HCT116 (cell line): ENCODE measurements at regions not wholly inside any gene's neighbourhood (a gene's known extent, or its start where the extent isn't known, plus 50 kb on each side); places are given as distances from the start of the nearest gene placed in this dataset.

Experiments
- ATAC-seq: fragments of 200-7000 bp; cut with Tn5 transposase; 2 replicates; pipeline ENCODE4 v1.9.1; 2020; ENCODE audit warnings: mild to moderate bottlenecking, moderate library complexity
- BruUV-seq: library from RNA; stranded (reverse); fragments of 400-500 nt; replicated peaks from 2 replicates; lab custom pipeline; 2021; lab: Mats Ljungman, UMichigan
- CTCF ChIA-PET: fragments of 300-600 bp; sonication (Branson Sonifier 250); formaldehyde crosslinking; loops from one replicate; lab custom pipeline; 2021; ENCODE audit warnings: antibody characterized with exemption; lab: Charles Lee
- POLR2A ChIA-PET: fragments of 300-600, 350-600 bp; sonication (Branson Sonifier 250); formaldehyde crosslinking; loops from one replicate; lab custom pipeline; 2021; ENCODE audit warnings: antibody characterized with exemption; lab: Charles Lee
- RAD21 ChIA-PET, 2 experiments: fragments of 300-600 bp; sonication (Branson Sonifier 250); formaldehyde crosslinking; loops; one replicate each; lab custom pipeline; 2023; ENCODE audit warnings: low total read pairs in 2 of 2; ENCODE audit not compliant: uncharacterized antibody in 2 of 2, unreplicated experiment in 2 of 2, low non-redundant PET in 1 of 2; lab: Charles Lee
- DNase-seq: peaks from one replicate; pipeline ENCODE4 v3.0.0-alpha.2; 2010; ENCODE audit warnings: low read depth, low spot score
- H2AFZ ChIP-seq: fragments of 200-600 bp; shearing (Covaris generic), sonication (generic); 2 replicates; pipeline ENCODE4 v1.6.1; 2017; ENCODE audit warnings: low read depth, mixed run types, mixed read lengths, antibody characterized with exemption, low read length; ENCODE audit not compliant: poor library complexity, severe bottlenecking
- H3K27ac ChIP-seq: 2 replicates; pipeline ENCODE4 v1.5.1; 2012; ENCODE audit warnings: low read depth, low read length
- H3K27me3 ChIP-seq: fragments of 200-600 bp; sonication (generic); 2 replicates; pipeline ENCODE4 v1.6.1; 2016; ENCODE audit warnings: mixed run types, low read length, mixed read lengths; ENCODE audit not compliant: insufficient read depth
- H3K36me3 ChIP-seq, 2 experiments: fragments of 200-500 bp in 1 of 2; fragments of 200-600 bp in 1 of 2; sonication (Bioruptor generic) in 1 of 2; sonication (generic) in 1 of 2; 2 replicates each; pipeline versions ENCODE4 v1.5.1 to v1.6.1; 2014 to 2016; ENCODE audit warnings: low read length in 2 of 2, inconsistent platforms in 1 of 2, mixed read lengths in 1 of 2, mixed run types in 1 of 2; ENCODE audit not compliant: insufficient read depth in 2 of 2, control insufficient read depth in 1 of 2
- H3K4me1 ChIP-seq, 2 experiments: fragments of 200-600 bp in 1 of 2; sonication (generic) in 1 of 2; 2 replicates each; pipeline versions ENCODE4 v1.5.1 to v1.6.1; 2012 to 2017; ENCODE audit warnings: low read length in 2 of 2, inconsistent platforms in 1 of 2, mild to moderate bottlenecking in 1 of 2, mixed read lengths in 1 of 2, mixed run types in 1 of 2, moderate library complexity in 1 of 2; ENCODE audit not compliant: insufficient read depth in 2 of 2, control insufficient read depth in 1 of 2
- H3K4me2 ChIP-seq: fragments of 200-600 bp; sonication (generic); 2 replicates; pipeline ENCODE4 v1.6.1; 2017; ENCODE audit warnings: mixed run types, low read length, mixed read lengths
- H3K4me3 ChIP-seq, 2 experiments: fragments of 200-600 bp in 1 of 2; sonication (generic) in 1 of 2; replicated peaks in 1 of 2; 2 replicates each; pipeline ENCODE4 v1.5.1; 2011 to 2016; ENCODE audit warnings: low read length in 2 of 2, control low read depth in 1 of 2, low read depth in 1 of 2, mild to moderate bottlenecking in 1 of 2, mixed read lengths in 1 of 2, mixed run types in 1 of 2
- H3K79me2 ChIP-seq: fragments of 200-600 bp; sonication (generic); 2 replicates; pipeline ENCODE4 v1.6.1; 2017; ENCODE audit warnings: mild to moderate bottlenecking, mixed run types, low read length, moderate library complexity, mixed read lengths; ENCODE audit not compliant: insufficient read depth
- H3K9ac ChIP-seq: fragments of 200-600 bp; sonication (generic); 2 replicates; pipeline ENCODE4 v1.6.1; 2016; ENCODE audit warnings: low read length, mixed read lengths
- H3K9me2 ChIP-seq: fragments of 200-600 bp; sonication (generic), shearing (Covaris generic); 2 replicates; pipeline ENCODE4 v1.6.1; 2017; ENCODE audit warnings: mixed run types, mild to moderate bottlenecking, moderate library complexity; ENCODE audit not compliant: insufficient read depth
- H3K9me3 ChIP-seq, 2 experiments: fragments of 200-500 bp in 1 of 2; fragments of 200-600 bp in 1 of 2; sonication (Bioruptor generic) in 1 of 2; sonication (generic) in 1 of 2; 2 replicates each; pipeline ENCODE4 v1.6.1; 2014 to 2017; ENCODE audit warnings: low read length in 2 of 2, mixed read lengths in 2 of 2, inconsistent platforms in 1 of 2, low read depth in 1 of 2, mild to moderate bottlenecking in 1 of 2, mixed run types in 1 of 2, moderate library complexity in 1 of 2; ENCODE audit not compliant: control insufficient read depth in 1 of 2, insufficient read depth in 1 of 2
- H4K20me1 ChIP-seq: fragments of 200-600 bp; sonication (generic), shearing (Covaris generic); 2 replicates; pipeline ENCODE4 v1.6.1; 2017; ENCODE audit warnings: mixed run types, mild to moderate bottlenecking, moderate library complexity; ENCODE audit not compliant: insufficient read depth
- ATF3 ChIP-seq: IDR thresholded peaks from 2 replicates; pipeline ENCODE4 v1.6.1; 2012
- CEBPB ChIP-seq: IDR thresholded peaks from 2 replicates; pipeline ENCODE4 v1.6.1; 2012; ENCODE audit warnings: low read depth
- CTCF ChIP-seq, 3 experiments: fragments of 200-600 bp in 1 of 3; sonication (generic) in 1 of 3; IDR thresholded peaks in 2 of 3; conservative IDR thresholded peaks in 1 of 3; 2 replicates each; pipeline ENCODE4 v1.5.1; 2012 to 2017; ENCODE audit warnings: low read depth in 2 of 3, low read length in 2 of 3, antibody characterized with exemption in 1 of 3, borderline replicate concordance in 1 of 3, control low read depth in 1 of 3, mild to moderate bottlenecking in 1 of 3, mixed read lengths in 1 of 3, mixed run types in 1 of 3, moderate library complexity in 1 of 3; ENCODE audit not compliant: insufficient read depth in 1 of 3
- EZH2 ChIP-seq: fragments of 200-600 bp; sonication (generic); IDR thresholded peaks from 2 replicates; pipeline ENCODE4 v1.6.1; 2017; ENCODE audit warnings: antibody characterized with exemption, mixed run types
- EZH2phosphoT487 ChIP-seq: fragments of 200-600 bp; IDR thresholded peaks from 2 replicates; pipeline ENCODE4 v1.6.1; 2018; ENCODE audit warnings: antibody characterized with exemption, borderline replicate concordance
- FOSL1 ChIP-seq: IDR thresholded peaks from 2 replicates; pipeline ENCODE4 v1.6.1; 2012; ENCODE audit warnings: low read depth
- MAX ChIP-seq: IDR thresholded peaks from 2 replicates; pipeline ENCODE4 v1.6.1; 2012
- POLR2A ChIP-seq: IDR thresholded peaks from 2 replicates; pipeline ENCODE4 v1.7.0; 2011; ENCODE audit warnings: borderline replicate concordance; ENCODE audit not compliant: insufficient read depth, insufficient read length; ENCODE audit errors: extremely low read depth
- POLR2AphosphoS5 ChIP-seq: IDR thresholded peaks from 2 replicates; pipeline ENCODE4 v1.6.1; 2011; ENCODE audit warnings: mild to moderate bottlenecking, low read depth, low read length, moderate library complexity
- RAD21 ChIP-seq: IDR thresholded peaks from 2 replicates; pipeline ENCODE4 v1.6.1; 2012; ENCODE audit warnings: low read depth, mild to moderate bottlenecking
- SIN3A ChIP-seq: IDR thresholded peaks from 2 replicates; pipeline ENCODE4 v1.6.1; 2012; ENCODE audit warnings: low read depth
- SP1 ChIP-seq: IDR thresholded peaks from 2 replicates; pipeline ENCODE4 v1.6.1; 2012; ENCODE audit warnings: low read depth
- SRF ChIP-seq: IDR thresholded peaks from 2 replicates; pipeline ENCODE4 v1.6.1; 2012; ENCODE audit warnings: low read depth
- TCF7L2 ChIP-seq: IDR thresholded peaks from 2 replicates; pipeline ENCODE4 v1.7.0; 2011; ENCODE audit warnings: borderline replicate concordance, inconsistent platforms; ENCODE audit not compliant: insufficient read depth, insufficient read length; ENCODE audit errors: extremely low read depth
- intact Hi-C: fragments of 100-400 bp; cut with micrococcal nuclease; formaldehyde crosslinking; loops from 2 replicates; pipeline ENCODE4 v1.10.0; 2022
- TF ChIP-seq, protein P1 (sequence below): IDR thresholded peaks from 2 replicates; pipeline ENCODE4 v1.6.1; 2012; ENCODE audit warnings: low read depth

DNA sequence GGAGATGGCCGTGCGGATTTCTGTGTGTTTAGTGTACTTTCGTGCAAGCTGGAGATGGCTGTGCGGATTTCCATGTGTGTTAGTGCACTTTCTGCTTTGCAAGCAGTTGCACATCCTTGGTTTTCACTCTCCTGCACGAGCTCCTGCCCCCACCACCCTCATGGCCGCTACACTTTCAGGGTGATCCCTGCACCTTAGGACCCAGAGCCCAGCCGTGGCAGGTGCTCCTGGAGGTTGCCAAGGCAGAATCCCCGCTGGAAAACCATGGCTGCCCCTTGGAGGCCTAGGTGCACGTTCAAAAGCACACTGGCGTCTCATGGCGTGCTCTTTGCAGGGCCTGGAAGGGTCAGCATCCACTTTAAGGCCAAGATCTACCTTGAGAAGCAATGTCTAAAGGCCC lies 311.0 kb upstream of the TNRC6C start:
- H3K4me3 ChIP-seq = no peak overlapping the region
- TF ChIP-seq CTCF (IDR thresholded peaks at IDR 0.05 in 2 of 3, conservative IDR thresholded peaks at IDR 0.05 in 1 of 3; ENCODE audit: borderline replicate concordance in 1 of 3, insufficient read depth in 1 of 3, low read depth in 2 of 3, low read length in 2 of 3) (no peak), FOSL1 (no peak), SRF (no peak), SIN3A (no peak), EZH2phosphoT487 (no peak), TCF7L2 (no peak), SP1 (no peak), MAX (no peak), POLR2AphosphoS5 (no peak), CEBPB (no peak), RAD21 (no peak), ATF3 (no peak), POLR2A (no peak), EZH2 (no peak)
- TF ChIP-seq, protein P1, sequence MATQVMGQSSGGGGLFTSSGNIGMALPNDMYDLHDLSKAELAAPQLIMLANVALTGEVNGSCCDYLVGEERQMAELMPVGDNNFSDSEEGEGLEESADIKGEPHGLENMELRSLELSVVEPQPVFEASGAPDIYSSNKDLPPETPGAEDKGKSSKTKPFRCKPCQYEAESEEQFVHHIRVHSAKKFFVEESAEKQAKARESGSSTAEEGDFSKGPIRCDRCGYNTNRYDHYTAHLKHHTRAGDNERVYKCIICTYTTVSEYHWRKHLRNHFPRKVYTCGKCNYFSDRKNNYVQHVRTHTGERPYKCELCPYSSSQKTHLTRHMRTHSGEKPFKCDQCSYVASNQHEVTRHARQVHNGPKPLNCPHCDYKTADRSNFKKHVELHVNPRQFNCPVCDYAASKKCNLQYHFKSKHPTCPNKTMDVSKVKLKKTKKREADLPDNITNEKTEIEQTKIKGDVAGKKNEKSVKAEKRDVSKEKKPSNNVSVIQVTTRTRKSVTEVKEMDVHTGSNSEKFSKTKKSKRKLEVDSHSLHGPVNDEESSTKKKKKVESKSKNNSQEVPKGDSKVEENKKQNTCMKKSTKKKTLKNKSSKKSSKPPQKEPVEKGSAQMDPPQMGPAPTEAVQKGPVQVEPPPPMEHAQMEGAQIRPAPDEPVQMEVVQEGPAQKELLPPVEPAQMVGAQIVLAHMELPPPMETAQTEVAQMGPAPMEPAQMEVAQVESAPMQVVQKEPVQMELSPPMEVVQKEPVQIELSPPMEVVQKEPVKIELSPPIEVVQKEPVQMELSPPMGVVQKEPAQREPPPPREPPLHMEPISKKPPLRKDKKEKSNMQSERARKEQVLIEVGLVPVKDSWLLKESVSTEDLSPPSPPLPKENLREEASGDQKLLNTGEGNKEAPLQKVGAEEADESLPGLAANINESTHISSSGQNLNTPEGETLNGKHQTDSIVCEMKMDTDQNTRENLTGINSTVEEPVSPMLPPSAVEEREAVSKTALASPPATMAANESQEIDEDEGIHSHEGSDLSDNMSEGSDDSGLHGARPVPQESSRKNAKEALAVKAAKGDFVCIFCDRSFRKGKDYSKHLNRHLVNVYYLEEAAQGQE = no peak
- no TSS peak for BruUV-seq
- H3K27me3 ChIP-seq = peaks cover 18% of the 10 kb centered on the region; the same call in 1 of the 2 replicates
- ATAC-seq (no peak), DNase-seq (no peak)
- H3K9me2 ChIP-seq = no peaks in the 10 kb centered on the region
- H4K20me1 ChIP-seq = no peaks in the 10 kb centered on the region
- H3K79me2 ChIP-seq = no peaks in the 10 kb centered on the region
- H3K4me1 ChIP-seq = no peaks in the 10 kb centered on the region
- no peaks in the 10 kb centered on the region for H3K36me3 ChIP-seq
- intact Hi-C loops = no loop called here
- ChIA-PET CTCF (no interaction called here), POLR2A (no interaction called here), RAD21 (no interaction called here)
- H2AFZ ChIP-seq = no peak overlapping the region
- H3K27ac ChIP-seq = no peak overlapping the region
- H3K9ac ChIP-seq = no peak overlapping the region
- no peak overlapping the region for H3K4me2 ChIP-seq
- no peaks in the 10 kb centered on the region for H3K9me3 ChIP-seq
